DMS153 treated with DMSO at 0.1 percent for 48 hours (cell line): ENCODE measurements at regions not wholly inside any gene's neighbourhood (a gene's known extent, or its start where the extent isn't known, plus 50 kb on each side); places are given as distances from the start of the nearest gene placed in this dataset.

Experiments used
- DNase-seq: peaks from one replicate; lab custom pipeline; 2025; ENCODE audit not compliant: unreplicated experiment; lab: John Stamatoyannopoulos, UW

DNA sequence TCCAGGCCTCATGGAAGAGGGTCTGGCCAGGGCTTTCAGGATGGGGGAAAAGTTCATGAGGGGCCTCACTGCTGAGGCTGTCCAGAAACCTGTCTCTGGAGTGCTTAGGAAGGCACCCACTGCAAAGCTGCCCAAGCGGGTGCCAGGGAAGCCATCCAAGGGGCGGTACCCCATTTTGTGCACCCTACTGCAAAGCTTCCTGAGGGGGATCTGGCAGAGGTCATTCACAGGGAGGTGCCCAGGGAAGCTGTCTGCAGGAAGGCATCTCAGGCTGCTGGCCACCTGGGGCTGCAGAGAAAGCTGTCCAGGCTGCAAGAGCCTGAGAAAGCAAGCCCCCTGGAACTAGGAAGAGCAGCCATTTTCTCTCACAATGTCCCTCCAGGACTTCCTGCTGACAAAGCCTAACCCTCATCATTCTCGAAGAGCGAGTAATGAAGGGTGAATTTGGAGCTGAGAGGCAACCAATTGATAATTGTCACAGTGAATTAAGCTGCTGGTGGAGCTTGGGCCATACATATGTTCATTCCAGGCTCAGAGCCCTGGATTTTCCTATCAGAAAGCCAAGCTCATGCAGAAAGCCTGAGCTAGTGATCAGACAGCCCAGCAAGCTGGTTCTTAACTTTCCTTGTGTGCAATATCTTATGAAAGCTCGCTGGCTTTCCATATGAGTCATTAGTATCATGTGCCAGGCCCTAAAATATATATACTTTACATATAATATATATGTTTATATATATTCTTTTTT lies 62.2 kb upstream of the SLC22A16 start:
- no peak for DNase-seq

DNA sequence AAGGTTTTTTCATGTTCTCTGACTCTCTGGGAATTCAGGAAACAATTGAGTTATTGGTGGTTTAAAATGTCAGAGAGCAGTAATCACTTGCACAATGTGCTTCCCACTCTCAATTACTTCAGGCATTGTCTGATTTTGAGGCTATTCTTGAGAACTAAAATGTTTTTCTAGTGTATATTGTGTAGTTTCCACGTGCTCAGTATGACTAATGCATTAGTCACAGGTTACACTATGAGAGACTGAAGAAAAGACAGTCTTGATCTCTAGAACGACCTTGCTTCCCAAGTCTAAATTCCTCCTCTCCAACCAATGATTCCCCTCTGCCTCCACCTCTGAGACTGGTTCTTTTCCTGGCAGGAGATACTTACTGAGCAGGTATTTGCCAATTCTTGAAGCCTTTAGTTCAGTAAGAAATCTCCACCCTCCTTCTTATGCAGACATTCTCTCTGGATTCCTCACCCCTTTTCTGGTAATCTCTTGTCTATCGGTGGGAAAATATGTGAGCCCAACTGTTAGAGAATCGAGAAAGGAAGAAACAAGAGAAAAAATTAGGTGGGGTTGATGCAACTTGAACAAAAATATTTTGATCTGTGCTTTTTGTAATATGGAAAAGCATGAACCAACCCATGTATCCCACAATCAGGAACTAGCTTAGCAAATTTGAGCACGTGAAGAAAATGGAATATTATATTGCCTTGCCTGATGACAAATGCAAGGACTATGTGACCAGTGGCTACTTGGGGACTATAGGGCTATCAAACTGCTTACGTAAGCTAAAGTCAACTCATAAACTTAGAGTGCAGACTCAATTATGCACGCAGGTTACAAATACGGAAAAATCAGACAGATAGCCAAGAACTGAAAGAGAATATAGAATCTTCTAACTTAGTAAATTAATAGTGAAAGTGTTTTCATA lies 61.1 kb upstream of the SLC22A16 start:
- DNase-seq = no peak

DNA sequence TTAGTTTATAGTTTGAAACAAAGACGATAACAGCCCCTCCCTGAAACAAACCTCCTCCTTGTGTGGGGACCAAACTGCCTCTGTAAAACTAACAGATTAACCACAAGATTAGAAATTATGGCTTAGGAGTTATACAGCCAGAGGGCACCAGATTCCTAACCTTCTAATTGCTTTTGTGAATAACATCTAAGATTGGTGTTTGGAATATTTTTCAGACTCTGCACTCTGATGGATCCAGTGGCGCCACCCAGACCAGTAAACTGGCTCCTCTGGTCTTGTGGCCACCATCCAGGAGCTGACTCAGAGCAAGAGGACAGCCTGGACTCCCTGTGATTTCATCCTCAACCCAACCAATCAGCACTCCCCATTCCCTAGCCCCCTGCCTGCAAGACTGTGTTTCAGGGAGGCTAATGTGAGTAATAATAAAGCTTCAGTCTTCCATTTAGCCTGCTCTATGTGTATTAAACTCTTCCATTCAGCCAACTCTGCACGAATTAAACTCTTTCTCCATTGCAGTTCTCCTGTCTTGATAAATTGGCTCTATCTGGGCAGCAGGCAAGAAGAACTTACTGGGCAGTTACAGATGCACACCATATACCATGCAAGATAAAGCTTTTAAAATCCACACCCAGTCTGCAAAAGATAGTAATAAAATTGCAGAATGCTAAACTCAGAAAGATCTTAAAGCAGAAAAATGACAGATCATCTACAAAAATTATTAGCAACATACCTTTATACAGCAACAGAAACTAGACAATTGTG lies 58.5 kb upstream of the SLC22A16 start:
- no peak for DNase-seq

DNA sequence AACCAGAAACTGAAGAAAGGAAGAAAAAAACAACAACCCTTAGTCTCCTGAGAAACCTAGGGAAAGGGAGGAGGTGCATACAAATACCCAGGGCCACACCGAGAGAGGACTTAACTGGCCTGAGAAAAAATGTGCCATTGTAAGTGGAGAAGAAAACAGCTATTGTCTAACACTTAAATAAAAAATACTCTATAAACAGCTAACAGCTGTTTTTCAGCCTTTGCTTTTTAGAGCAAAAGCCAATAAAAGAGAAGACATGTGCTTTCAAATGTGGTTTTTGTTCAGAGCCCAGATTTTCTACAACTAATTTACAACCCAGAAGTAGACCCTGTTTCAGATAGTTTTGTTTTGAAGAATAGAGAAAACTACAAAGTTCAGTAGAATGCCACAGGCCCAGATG lies 56.0 kb upstream of the SLC22A16 start:
- DNase-seq = no peak

DNA sequence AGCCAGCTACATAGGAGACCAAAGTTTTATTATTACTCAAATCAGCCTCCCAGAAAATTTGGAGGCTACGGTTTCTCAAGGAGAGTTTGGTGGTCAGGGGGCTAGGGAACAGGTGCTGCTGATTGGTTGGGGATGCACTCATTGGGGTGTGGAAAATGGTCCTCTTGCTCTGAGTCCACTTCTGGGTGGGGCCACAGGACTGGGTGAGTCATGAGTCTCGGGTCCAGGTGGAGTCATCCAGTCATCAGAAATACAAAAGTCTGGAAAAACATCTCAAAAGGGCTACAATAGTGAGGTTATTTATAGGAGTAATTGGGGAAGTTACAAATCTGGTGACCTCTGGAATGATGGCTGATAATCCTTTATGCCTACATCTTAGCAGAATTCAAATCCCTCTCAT lies 54.3 kb upstream of the SLC22A16 start:
- no peak for DNase-seq

DNA sequence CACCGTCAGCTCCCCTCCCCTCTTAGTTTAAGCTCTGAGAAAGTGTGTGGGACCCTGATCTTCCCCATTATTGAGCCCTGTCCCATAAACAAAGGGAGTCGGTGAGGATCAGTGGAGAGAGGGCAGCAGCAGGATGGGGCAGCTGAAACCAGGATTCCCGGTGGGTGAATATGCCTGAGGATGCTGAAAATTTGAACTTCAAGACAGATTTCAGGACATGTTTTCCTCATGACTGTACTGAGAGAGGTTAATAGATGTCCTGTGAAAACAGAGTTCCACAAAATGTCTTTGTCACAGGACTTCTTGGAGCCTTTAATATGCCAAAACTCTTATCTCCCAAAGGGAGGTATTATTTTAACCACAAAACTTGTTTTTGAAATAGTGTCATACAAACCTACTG lies 53.5 kb upstream of the SLC22A16 start:
- DNase-seq = no peak

DNA sequence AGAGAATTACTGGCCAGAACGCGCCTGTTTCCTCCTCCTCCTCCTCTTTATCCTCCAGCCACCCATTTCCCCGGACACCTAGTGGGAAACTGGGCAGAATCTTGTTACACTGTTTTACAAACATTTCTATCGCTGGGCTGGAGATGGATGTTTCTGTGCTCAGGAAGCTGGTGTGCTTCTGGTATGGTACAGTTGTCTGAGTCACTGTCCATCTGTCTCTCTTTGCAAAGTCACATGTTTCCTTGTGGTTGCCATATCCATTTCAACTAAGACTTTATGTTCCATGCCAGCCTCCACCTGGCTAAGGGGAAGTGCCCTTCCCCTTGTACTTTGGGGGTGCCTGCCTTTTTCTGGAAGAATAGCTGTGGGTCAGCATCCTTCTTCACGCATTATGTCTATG lies 52.9 kb upstream of the SLC22A16 start:
- DNase-seq = no peak

DNA sequence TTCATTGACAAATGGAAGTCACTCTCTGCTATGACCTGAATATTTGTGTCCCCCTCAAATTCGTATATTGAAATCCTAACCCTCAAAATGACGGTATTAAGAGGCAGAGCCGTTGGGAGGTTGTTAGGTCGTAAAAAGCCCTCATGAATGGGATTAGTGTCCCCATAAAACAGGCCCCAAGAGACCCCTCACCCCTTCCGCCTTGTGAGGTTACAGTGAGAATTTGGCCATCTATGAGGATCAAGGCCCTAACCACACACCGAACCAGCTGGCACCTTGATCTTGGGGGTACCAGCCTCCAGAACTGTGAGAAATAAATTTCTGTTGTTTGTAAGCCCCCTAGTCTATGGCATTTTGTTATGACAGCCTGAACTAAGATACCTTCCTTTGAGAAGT lies 52.5 kb upstream of the SLC22A16 start:
- no peak for DNase-seq

DNA sequence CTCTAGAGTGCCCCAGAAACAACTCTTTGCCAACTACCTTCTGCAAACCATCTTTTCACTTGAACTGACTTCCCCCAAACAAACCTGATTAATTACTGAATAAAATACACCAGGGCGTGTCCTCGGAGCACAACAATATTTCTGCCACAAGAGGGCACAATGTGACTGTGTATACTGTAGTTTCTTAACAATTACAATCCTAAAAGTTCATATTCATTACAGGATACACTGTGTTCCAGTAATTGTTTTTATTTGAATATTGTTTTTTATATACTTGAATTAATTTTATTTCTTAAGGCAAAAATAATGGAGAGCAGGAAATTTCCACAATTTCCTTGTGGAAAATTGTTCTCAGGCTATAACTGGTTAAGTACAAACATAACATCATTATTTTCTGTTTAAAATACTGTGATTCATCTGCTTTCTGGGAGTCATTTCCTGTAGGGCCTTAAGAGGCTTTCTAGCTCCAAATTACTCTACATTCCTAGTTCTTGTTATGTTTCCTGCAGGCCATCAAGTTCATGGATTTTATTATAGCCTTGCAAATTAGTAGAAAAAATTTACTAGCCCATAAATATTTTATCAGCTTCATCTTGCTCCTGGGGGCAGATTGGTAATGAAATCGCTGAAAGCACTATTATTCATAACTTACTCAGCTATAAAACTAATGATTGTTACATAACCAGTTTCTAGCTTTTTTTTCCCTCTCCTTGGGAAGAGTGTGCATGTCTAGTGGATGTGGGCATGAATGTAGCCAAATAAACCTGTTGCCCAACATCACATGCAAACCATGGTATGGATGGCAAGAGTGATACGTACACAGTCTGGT lies 51.9 kb upstream of the SLC22A16 start:
- peak; percentile 82 for DNase-seq

DNA sequence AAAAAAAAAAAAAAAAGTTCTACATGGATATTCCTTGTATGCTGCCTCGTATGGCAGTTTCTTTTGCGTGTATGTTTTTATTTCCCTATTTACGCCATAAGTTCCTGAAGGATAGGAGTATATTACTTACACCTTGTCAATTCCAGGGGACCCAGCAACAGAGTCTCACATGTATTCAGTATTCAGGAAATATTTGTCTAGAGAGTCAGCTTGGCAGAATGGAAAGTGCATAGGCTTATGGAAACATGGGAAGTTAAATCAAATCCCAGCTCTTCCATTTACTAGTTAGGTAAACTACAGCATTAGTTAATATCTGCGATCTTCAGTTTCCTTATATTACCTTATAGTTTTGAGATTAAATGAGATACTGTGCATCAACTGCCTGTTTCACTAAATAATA lies 51.1 kb upstream of the SLC22A16 start:
- DNase-seq = no peak

DNA sequence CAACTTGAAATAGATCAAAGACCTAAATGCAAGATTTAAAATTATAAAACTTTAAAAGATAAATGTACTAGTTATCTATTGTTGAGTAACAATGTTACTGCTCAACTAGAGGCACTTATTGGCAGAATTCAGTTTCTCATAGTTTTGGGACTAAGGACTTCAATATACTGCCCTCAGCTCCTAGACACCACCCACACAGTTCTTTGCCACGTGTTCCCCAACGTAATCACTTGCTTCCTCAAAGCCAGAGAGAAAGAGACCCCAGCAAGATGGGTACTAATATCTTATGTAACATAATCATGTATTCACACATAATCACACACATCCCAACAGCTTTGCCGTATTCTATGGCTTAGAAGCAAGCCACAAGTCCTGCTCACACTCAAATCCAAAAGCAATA lies 50.3 kb upstream of the SLC22A16 start:
- DNase-seq = no peak
